ENCODE measurements at regions not wholly inside any gene's neighbourhood (a gene's known extent, or its start where the extent isn't known, plus 50 kb on each side); places are given as distances from the start of the nearest gene placed in this dataset.
A peak's percentile ranks its signal among the peaks of the same experiment; 100 is the strongest.

- no peaks in the 10 kb centered on the region for H3K4me1 ChIP-seq
- TF ChIP-seq, protein P1, sequence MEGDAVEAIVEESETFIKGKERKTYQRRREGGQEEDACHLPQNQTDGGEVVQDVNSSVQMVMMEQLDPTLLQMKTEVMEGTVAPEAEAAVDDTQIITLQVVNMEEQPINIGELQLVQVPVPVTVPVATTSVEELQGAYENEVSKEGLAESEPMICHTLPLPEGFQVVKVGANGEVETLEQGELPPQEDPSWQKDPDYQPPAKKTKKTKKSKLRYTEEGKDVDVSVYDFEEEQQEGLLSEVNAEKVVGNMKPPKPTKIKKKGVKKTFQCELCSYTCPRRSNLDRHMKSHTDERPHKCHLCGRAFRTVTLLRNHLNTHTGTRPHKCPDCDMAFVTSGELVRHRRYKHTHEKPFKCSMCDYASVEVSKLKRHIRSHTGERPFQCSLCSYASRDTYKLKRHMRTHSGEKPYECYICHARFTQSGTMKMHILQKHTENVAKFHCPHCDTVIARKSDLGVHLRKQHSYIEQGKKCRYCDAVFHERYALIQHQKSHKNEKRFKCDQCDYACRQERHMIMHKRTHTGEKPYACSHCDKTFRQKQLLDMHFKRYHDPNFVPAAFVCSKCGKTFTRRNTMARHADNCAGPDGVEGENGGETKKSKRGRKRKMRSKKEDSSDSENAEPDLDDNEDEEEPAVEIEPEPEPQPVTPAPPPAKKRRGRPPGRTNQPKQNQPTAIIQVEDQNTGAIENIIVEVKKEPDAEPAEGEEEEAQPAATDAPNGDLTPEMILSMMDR (IDR thresholded peaks at IDR 0.05): no peak
- no peak for ATAC-seq
- no peaks in the 10 kb centered on the region for H3K36me3 ChIP-seq
- no peak overlapping the region for H3K27ac ChIP-seq
- WGBS, 2 donors: 76 to 89% methylated on average over 4 of the region's 4 CpGs
- intact Hi-C loops (cut with DNase I): no loop called here
- H3K9me3 ChIP-seq: no peaks in the 10 kb centered on the region
- no peak for FAIRE-seq
- DNase-seq: no peak
- H3K27me3 ChIP-seq: no peaks in the 10 kb centered on the region
- no peak overlapping the region for H3K4me3 ChIP-seq
Observed at GRCh38 chr5:135177591-135177990, 143.6 kb upstream of the PITX1 start.

DNA sequence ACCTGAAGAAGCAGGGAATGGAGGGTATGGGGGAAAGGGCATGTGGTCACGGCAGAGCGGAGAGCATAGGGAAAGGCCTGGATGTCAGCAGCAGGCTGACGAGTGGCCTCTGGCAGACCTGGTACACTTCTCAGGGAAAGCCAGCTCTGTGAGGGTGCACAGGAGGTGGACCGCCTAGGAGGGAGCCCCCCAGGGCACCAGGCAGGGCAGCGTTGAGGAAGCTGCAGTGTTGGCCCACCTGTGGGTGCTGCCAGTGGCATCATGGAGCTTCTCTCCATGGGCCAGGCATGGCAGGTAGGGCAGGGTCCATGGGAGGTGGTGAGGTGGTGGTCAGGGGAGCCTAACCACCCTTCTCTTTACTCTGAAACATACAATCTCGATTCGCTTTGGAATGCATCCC lies 143.0 kb upstream of the PITX1 start:
- TF ChIP-seq, protein P1 (IDR thresholded peaks at IDR 0.05): no peak
- 77 to 91% methylated on average over 7 of the region's 7 CpGs for WGBS, 2 donors
- no peaks in the 10 kb centered on the region for H3K27me3 ChIP-seq
- FAIRE-seq (no peak), DNase-seq (no peak), ATAC-seq (no peak)
- intact Hi-C loops (cut with DNase I): no loop called here
- no peak overlapping the region for H3K27ac ChIP-seq
- no peaks in the 10 kb centered on the region for H3K9me3 ChIP-seq
- H3K4me3 ChIP-seq: no peak overlapping the region
- H3K36me3 ChIP-seq: no peaks in the 10 kb centered on the region
- H3K4me1 ChIP-seq: no peaks in the 10 kb centered on the region

DNA sequence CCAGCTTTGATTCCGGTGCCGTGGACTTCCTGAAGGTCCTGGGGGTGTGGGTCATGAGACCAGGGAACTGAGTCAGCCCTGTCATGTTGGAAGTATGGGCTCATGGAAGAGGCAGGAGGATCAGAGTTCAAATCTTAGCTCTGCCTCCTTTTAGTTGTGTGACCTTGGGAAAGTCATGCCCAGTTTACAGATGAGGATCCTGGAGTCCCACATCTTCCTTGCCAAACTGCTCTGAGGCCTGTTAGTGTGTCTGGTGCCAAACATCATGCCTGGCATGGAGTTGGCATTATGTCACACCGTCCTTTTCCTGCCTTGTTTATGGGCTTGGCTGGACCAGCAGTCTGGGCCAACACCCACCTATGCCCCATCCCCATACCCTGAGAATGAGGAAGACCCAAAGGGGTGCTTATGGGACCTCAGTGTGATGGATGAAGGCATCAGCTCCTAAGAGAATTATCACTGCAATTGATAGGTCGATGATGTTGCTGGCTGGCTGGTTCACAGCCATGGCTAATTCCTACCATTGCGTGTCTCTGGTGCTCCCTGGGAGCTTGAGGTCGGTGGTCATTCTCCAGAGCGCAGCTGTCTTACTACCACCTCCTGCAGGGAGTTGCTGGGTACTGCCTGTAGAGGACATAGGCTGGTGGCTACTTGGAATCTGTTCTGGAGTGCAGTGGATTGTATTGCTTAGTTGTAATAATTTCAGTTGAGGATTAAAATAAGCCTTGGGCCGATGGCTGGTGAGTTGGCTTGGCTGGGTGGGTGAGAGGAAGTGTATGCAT lies 140.5 kb upstream of the PITX1 start:
- Histone ChIP-seq H3K9me3 (no peaks in the 10 kb centered on the region), H3K4me3 (no peak overlapping the region), H3K27me3 (no peaks in the 10 kb centered on the region), H3K36me3 (no peaks in the 10 kb centered on the region), H3K27ac (no peak overlapping the region), H3K4me1 (no peaks in the 10 kb centered on the region)
- TF ChIP-seq, protein P1 (IDR thresholded peaks at IDR 0.05): no peak
- DNase-seq (no peak), FAIRE-seq (no peak), ATAC-seq (no peak)
- WGBS, 2 donors: 63 to 75% methylated on average over 8 of the region's 8 CpGs
- intact Hi-C loops (cut with DNase I): no loop called here

- Histone ChIP-seq H3K27me3 (no peaks in the 10 kb centered on the region), H3K4me3 (no peak overlapping the region), H3K4me1 (no peaks in the 10 kb centered on the region), H3K36me3 (no peaks in the 10 kb centered on the region), H3K9me3 (no peaks in the 10 kb centered on the region), H3K27ac (no peak overlapping the region)
- TF ChIP-seq, protein P1 (IDR thresholded peaks at IDR 0.05): no peak
- DNase-seq (no peak), ATAC-seq (peak in 1 of 4 donors; percentile 21), FAIRE-seq (no peak)
- 58 to 68% methylated on average over 6 of the region's 6 CpGs for WGBS, 2 donors
- intact Hi-C loops (cut with DNase I): no loop called here
Observed at GRCh38 chr5:135173662-135174290, 139.7 kb upstream of the PITX1 start.

GRCh38 chr5:135172718-135173117 lies 138.7 kb upstream of the PITX1 start:
- Histone ChIP-seq H3K27me3 (no peaks in the 10 kb centered on the region), H3K4me1 (no peaks in the 10 kb centered on the region), H3K9me3 (no peaks in the 10 kb centered on the region), H3K27ac (no peak overlapping the region), H3K4me3 (no peak overlapping the region), H3K36me3 (no peaks in the 10 kb centered on the region)
- DNase-seq: no peak
- TF ChIP-seq, protein P1 (IDR thresholded peaks at IDR 0.05): no peak
- 28 to 52% methylated on average over 2 of the region's 2 CpGs for WGBS, 2 donors
- ATAC-seq: no peak
- no peak for FAIRE-seq
- intact Hi-C loops (cut with DNase I): no loop called here

All from pancreas (tissue), 10 donors.